Sigmoid colon (tissue), 3 donors: ENCODE measurements at regions not wholly inside any gene's neighbourhood (a gene's known extent, or its start where the extent isn't known, plus 50 kb on each side); places are given as distances from the start of the nearest gene placed in this dataset.

Source experiments
- CTCF ChIP-seq, 4 experiments: fragments of 450-650 bp in 3 of 4; fragments of 200-600 bp in 1 of 4; IDR thresholded peaks; one replicate each; pipeline ENCODE4 v1.5.1; 2016 to 2019; ENCODE audit warnings: antibody characterized with exemption in 4 of 4, mild to moderate bottlenecking in 3 of 4, moderate library complexity in 2 of 4
- POLR2A ChIP-seq, 2 donors: fragments of 450-650 bp; IDR thresholded peaks; one replicate each; pipeline ENCODE4 v1.6.1; 2016; ENCODE audit warnings: antibody characterized with exemption in 2 of 2, mild to moderate bottlenecking in 2 of 2, moderate library complexity in 2 of 2

DNA sequence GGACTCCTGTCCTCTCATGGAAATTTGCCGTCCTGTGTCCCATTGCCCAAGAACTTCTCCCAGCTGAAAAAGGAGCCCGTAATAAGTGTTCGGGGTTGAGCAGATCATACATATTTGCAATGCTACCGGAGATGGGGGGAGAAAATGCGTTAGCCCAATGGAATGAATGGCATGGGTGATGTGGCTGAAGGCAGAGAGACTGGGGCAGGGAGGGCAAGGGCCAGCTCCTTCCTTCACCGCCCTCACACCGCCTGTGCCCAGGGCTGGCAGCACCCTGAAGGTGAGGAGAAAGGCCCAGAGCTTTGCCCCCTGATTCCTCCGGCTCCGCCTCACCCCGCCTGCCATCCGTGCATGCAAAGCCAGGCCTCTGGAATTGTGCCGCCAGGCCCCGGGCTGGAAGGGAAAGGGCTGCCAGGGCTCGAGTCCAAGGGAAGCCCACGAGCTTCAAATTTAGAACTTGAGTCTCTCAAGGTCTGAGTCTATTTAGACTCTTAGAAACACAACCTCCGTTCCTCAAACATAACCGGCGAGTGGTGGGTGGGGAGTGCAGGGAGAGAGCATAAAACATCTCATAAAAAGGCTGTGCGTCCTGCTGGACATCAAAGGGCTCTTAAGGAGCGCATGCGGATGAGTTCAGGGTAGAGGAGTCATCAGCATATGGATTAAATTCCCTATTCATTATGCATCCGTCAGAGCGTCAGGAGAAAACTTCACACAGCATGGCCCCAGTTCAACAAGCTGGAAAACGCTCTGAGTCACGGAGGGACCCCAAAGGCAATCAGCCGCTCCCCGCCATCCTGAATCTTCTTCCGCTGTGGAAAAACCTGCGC is 121.7 kb upstream of the GLI2 start:
- no peak for TF ChIP-seq CTCF (IDR thresholded peaks at IDR 0.05)
- TF ChIP-seq POLR2A (IDR thresholded peaks at IDR 0.05) = no peak
